NCI-H2107 treated with DMSO at 0.1 percent for 48 hours (cell line): ENCODE measurements at regions not wholly inside any gene's neighbourhood (a gene's known extent, or its start where the extent isn't known, plus 50 kb on each side); places are given as distances from the start of the nearest gene placed in this dataset.
"Not testable (repeated sequence)": the region's sequence is repeated elsewhere in the genome, so short reads cannot be mapped to it uniquely, and the experiment has no call there.

Experiments
- DNase-seq: peaks from one replicate; lab custom pipeline; 2025; ENCODE audit not compliant: unreplicated experiment; lab: John Stamatoyannopoulos, UW

DNA sequence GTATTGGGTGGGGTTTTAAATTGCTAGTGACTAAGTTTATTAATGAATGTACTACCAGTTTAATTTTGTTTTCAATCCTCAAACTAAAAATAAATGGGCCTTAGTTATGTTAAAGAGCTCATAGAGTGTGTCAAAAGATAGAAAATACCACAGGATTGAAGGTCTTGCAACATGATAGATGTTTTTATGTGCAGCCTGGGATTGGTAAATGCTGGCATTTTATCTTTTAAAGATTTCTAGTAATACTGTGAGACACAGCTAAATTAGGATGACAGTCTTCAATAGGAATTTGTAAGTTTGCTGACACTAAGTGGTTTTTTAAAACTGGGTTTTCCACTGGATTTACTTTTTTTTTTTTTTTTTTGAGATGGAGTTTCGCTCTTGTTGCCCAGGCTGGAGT is 122.3 kb downstream of the HAUS1 start:
- DNase-seq: no peak

DNA sequence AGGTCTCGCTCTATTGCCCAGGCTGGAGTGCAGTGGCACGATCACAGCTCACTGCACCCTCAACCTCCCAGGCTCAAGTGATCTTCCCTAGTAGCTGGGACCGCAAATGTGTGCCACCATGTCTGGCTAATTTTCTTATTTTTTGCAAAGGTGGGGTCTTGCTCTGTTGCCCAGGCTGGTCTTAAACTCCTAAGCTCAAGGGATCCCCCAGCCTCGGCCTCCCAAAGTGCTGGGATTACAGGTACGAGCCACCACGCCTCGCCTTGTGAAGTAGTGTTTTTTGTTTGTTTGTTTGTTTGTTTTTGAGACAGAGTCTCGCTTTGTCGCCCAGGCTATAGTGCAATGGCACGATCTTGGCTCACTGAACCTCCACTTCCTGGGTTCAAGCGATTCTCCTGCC is 125.5 kb downstream of the HAUS1 start:
- DNase-seq: not testable (repeated sequence)

- no peak for DNase-seq
These were observed 132.0 kb downstream of the HAUS1 start for GRCh38 chr18:46236156-46236555.

DNA sequence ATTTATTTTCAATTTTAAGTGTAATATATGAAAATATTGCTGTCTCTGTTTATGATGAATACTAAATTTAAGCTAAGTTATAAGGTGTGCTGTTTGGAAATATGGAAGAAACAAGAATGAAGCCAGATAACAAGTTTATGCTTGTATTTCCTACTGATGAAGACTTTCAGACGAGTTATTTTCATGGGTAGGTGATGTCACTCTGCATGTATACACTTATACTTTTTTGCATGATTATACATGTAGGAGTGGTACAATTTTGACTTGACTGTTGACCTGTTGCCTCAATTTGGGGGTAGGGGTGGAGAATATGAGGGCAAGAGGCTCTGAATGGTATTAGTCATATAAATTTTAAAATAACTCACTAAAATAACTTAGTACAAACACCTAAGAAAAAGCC is 133.7 kb downstream of the HAUS1 start:
- no peak for DNase-seq

- DNase-seq: no peak
These were observed 135.4 kb downstream of the HAUS1 start for GRCh38 chr18:46239549-46239948.

- no peak for DNase-seq
These were observed 135.8 kb downstream of the HAUS1 start for GRCh38 chr18:46239998-46240397.

DNA sequence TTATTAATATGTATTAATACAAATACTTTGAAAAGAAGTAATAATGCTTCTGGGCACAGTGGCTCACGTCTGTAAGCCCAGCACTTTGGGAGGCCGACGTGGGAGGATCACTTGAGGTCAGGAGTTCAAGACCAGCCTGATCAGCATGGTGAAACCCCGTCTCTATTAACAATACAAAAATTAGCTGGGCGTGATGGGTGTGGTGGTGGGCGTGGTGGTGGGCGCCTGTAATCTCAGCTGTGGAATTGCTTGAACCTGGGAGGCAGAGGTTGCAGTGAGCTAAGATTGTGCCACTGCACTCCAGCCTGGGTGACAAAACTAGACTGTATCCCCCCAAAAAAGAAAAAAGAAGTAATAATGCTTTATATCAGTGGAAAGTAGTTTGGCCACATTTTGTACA is 137.2 kb downstream of the HAUS1 start:
- DNase-seq: not testable (repeated sequence)

DNA sequence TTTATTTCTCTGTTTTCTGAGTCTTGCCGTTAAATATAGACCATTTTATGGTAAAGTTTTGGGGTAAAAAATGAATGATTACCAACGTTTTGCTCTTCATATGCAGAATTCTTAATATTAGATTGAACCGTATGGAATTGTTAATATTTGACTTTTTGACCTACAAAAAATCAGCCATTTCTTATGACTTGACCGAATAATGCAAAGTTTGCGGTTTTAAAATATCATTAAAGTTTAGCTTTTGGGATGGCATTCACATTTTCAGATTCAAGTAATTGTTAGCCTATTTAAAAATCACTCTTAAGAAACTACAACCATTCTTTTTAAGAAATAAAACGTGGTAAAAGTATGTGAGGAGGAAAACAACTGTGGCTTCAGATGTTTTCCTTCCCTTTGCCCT is 138.0 kb downstream of the HAUS1 start:
- no peak for DNase-seq

DNA sequence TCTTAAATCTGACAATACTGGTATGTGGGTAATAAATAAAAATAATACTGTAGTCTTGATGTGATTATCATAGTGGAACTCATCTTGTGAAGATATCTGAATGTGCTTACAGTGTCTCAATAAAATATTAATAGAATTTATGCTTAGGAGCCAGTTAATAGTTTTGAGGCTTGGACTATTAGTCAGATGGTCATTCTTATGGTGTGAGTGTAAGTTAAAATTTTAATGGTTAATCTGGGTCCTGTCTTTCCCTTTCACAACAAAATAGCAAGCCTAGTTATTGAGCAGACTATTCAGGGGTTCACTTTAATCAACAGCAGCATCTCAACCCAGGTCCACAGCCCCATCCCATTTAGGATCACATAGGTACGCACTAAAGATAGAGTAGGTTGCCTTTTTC is 138.9 kb downstream of the HAUS1 start:
- DNase-seq: no peak

- no peak for DNase-seq
These were observed 139.5 kb downstream of the HAUS1 start for GRCh38 chr18:46243673-46244072.

DNA sequence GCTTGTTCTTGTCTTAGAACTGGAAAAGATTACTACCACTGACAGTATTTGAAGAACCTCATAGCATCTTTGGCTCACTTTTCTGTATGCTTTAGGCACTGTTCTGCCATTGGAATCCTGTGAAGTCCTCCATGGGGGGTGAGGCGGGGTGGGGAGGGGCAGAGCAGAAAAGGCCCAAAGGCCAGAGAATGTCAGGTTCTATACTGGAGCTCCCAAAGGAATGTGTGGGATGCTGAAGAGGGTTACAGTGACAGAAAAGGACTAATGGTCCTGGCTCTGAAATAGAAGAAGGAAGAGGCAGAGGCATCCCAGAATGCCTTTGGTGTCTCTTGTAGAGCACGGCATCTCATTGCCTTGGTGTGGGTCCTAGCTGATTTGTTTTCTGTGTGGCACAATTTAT is 141.9 kb downstream of the HAUS1 start:
- no peak for DNase-seq

- no peak for DNase-seq
These were observed 143.8 kb downstream of the HAUS1 start for GRCh38 chr18:46247942-46248341.

DNA sequence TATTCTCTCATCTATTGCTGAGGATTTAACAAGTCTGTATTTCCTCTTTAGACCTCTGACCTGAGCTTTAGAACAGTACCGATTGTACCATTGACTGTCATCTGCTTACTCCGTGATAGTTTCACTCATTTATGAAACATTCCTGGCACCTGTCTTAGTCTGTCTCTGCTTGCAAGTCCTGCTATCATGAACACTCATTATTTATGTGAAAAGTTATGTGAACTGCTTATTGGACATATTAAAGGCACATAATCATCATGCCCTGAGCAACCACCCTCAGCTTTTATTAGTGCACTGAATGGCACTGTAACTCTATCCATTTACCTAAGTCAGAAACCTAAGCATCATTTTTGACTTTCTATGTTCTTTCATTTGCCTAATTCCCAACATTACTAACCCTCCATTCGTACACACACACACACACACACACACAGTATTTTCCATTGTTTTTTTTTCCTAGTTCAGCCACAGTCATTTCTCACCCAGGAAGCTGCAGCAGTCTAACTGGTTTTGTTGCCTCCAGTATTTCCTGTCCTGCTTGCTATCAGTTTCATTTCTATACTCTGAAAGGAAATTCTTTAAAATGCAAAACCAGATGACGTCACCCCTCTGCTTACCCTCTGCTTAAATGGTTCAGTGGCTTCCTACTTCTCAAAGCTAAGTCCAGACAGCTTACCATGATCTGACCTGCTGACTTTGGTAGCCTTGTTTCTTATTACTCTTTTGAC is 146.1 kb downstream of the HAUS1 start:
- DNase-seq: peak; percentile 72

- no peak for DNase-seq
These were observed 146.6 kb downstream of the HAUS1 start for GRCh38 chr18:46250812-46251173.

- no peak for DNase-seq
These were observed 148.6 kb downstream of the HAUS1 start for GRCh38 chr18:46252759-46253158.

GRCh38 chr18:46253498-46253897 is 149.3 kb downstream of the HAUS1 start:
- DNase-seq: no peak

GRCh38 chr18:46256078-46256477 is 151.9 kb downstream of the HAUS1 start:
- DNase-seq: no peak

DNA sequence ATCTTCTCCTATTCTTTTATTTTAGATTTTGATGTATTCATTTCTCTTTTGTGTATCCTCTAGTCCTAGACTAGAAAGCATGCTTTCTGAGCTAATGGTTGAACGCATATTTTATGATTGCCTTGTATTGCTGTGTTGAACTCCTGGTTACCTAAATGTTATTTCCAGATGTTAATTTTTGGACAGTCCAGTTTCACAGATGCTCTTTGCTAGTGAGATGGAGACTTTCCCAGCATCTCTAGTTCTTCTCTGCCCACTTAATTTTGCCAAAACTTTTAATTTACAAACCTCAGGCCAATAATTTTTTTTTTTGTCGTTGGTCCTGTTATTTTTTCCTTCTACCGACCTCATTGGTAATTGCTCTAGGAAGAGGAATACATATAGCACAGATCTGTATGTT is 153.2 kb downstream of the HAUS1 start:
- DNase-seq: no peak

DNA sequence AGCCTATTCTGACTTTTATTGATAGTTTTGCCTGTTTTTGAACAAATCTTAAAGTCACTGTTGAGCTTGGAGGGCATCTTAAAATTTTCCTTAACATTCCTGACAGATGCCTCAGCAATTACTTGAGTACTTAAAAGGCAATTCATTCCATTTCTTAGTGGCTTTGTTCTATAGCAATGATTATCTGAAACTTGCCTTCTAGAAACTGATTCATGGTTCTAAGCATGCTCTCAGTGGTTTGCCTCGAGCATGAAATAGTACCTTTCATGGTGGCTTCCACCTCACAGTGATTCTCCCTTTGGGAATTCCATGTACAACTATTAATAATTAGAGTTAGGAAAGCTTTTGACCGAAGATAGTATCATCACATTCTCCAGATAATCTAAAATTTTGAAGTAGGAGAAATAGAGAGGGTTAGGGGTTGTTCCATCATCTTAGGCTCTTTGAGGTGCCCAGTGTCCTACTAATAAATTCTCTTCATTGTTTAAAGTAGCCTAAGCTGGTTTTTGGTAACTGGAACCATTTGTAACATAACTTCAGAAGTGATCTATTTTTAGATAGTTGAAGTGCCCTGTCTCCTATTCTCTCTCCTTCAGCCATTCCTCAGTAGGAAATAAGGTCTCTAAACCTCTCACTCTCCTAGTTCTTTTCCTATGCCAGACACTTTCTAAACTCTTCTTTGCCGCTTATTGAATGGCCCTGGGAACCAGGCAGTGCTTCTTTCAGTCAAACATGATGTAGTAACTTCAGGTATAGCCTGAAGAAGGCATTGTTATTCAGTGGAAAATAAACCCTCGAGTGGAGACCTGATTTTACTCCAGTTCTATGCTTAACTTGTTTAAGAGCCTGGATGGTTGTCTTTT is 156.1 kb downstream of the HAUS1 start:
- DNase-seq: no peak

DNA sequence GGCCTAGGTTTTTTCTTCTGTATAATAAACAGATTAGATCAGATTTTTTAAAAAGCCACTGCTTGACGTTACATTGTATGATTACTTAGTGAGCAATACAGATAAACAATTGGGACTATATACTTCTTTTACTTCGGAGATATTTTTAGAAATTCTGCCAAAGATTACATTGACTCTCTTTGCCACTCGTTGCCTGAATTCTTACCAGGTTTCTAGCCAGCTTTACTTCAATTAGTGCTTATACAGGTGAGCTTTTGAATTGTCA is 156.6 kb downstream of the HAUS1 start:
- no peak for DNase-seq

- no peak for DNase-seq
These were observed 157.6 kb downstream of the HAUS1 start for GRCh38 chr18:46261799-46262198.

- no peak for DNase-seq
These were observed 158.7 kb downstream of the HAUS1 start for GRCh38 chr18:46262856-46263255.

- peak; percentile 23 for DNase-seq
These were observed 160.1 kb downstream of the HAUS1 start for GRCh38 chr18:46264255-46264654.
